ENCODE measurements at regions not wholly inside any gene's neighbourhood (a gene's known extent, or its start where the extent isn't known, plus 50 kb on each side); places are given as distances from the start of the nearest gene placed in this dataset.

DNA sequence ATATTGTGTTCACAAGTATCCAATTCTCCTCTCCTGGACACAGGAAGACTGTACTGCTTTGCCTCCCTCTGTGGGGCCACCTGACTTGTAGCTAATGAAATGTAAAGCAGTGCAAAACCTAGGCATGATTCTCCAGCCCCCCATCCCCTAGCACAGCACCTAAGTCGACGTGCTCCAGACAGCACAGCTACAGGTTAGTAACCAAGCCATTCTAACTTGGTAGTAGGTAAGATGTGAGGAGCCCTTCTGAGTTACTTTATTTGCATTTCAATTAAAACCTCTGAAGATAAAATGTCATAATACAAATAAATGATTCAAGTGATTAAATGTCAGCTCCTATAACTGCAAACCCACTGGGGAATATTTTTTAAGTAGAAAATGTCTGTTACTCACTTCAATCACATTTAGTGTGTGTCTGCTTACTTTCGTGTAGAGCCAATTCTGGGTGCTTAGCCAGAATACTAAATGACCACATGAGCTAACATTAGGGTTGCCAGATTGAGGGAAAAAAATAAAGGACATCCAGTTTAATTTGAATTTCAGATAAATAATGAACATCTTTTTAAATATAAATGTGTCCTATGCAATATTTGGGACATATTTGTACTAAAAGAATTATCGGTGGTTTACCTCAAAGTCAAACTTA lies 64.8 kb upstream of the HIF1A start:
- DNase-seq: no peak
- Histone ChIP-seq H3K27me3 (no peaks in the 10 kb centered on the region), H3K9me3 (no peaks in the 10 kb centered on the region), H3K4me1 (peaks cover 44% of the 10 kb centered on the region), H3K4me3 (ENCODE audit: low read depth, low read length) (no peak overlapping the region), H3K36me3 (no peaks in the 10 kb centered on the region)
- TF ChIP-seq, protein P1, sequence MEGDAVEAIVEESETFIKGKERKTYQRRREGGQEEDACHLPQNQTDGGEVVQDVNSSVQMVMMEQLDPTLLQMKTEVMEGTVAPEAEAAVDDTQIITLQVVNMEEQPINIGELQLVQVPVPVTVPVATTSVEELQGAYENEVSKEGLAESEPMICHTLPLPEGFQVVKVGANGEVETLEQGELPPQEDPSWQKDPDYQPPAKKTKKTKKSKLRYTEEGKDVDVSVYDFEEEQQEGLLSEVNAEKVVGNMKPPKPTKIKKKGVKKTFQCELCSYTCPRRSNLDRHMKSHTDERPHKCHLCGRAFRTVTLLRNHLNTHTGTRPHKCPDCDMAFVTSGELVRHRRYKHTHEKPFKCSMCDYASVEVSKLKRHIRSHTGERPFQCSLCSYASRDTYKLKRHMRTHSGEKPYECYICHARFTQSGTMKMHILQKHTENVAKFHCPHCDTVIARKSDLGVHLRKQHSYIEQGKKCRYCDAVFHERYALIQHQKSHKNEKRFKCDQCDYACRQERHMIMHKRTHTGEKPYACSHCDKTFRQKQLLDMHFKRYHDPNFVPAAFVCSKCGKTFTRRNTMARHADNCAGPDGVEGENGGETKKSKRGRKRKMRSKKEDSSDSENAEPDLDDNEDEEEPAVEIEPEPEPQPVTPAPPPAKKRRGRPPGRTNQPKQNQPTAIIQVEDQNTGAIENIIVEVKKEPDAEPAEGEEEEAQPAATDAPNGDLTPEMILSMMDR (IDR thresholded peaks at IDR 0.05; ENCODE audit: low read depth, low read length): no peak

DNA sequence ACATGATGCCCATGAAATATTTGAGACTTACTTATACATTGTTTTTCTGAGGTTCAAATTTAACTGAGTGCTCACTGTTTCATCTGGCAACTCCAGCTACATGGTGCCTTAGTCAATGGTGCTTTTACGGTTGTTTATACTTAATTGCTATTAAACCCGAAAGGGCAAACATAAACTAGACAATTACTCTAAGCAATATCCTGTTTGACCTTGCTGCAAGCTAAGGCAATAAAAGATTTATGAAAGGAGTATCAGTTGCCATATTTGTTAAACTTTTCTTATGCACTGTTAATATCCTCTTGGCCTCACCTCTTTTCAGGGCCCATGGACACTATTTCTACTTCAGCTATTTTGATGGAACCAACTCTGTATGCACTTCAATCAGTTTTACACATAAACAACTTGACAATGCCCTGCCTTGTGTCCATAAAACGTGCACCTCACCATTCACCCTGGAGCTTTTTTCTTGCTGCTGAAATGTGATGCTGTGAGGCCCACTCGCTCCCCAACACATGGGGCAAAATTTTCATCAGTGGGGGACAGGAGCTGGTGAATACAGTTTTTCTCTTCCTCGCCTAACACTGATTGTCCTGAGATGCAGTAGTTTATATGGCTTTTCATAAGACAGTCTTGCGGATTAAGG lies 64.1 kb upstream of the HIF1A start:
- no peak for DNase-seq

DNA sequence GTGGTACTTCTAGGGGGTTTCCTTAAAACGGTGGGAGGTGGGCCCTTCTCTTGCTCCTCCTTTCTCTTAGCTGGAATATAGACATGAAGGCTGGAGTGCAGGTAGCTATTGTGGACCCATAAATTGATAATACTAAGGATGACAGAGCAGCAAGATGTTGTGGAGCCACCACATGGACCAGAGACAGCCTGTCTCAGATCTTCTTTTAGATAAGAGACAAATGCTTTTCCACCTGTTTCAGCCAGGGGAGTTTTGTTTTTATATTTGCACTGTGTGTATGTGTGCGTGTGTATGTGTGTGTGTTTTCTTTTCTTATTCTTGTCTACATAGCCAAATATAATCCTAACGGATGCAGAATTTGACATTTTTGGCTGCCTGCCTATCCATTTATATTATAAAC lies 62.9 kb upstream of the HIF1A start:
- H3K4me3 ChIP-seq (ENCODE audit: low read depth, low read length): no peak overlapping the region
- no peak for DNase-seq
- no peaks in the 10 kb centered on the region for H3K36me3 ChIP-seq
- H3K4me1 ChIP-seq: peaks cover 39% of the 10 kb centered on the region
- TF ChIP-seq, protein P1 (IDR thresholded peaks at IDR 0.05; ENCODE audit: low read depth, low read length): no peak
- H3K27me3 ChIP-seq: no peaks in the 10 kb centered on the region
- H3K9me3 ChIP-seq: no peaks in the 10 kb centered on the region

More for the DNA sequence above, 64.1 kb upstream of the HIF1A start:
- Histone ChIP-seq H3K36me3 (no peaks in the 10 kb centered on the region), H3K27me3 (no peaks in the 10 kb centered on the region), H3K4me3 (ENCODE audit: low read depth, low read length) (no peak overlapping the region), H3K9me3 (no peaks in the 10 kb centered on the region), H3K4me1 (peaks cover 40% of the 10 kb centered on the region)
- TF ChIP-seq, protein P1 (IDR thresholded peaks at IDR 0.05; ENCODE audit: low read depth, low read length): no peak

DNA sequence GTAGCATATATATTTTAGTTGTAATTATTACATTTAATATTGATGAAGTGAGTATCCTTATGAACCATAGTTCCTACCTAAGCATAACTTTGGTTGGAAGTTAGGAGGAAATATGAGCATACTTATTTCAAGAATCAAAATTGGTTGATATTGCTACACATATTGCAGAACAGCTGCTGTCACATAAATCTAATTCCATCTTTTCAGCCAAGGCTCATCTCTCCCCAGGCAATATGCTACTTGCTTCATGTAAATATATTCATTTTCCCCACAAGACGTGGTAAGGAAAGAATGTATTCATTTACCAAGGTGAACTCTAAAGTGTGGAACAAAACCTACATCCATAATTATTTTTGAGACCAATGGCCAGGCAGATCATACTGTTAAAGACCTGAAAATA lies 62.5 kb upstream of the HIF1A start:
- Histone ChIP-seq H3K36me3 (no peaks in the 10 kb centered on the region), H3K4me3 (ENCODE audit: low read depth, low read length) (no peak overlapping the region)
- no peak for DNase-seq

DNA sequence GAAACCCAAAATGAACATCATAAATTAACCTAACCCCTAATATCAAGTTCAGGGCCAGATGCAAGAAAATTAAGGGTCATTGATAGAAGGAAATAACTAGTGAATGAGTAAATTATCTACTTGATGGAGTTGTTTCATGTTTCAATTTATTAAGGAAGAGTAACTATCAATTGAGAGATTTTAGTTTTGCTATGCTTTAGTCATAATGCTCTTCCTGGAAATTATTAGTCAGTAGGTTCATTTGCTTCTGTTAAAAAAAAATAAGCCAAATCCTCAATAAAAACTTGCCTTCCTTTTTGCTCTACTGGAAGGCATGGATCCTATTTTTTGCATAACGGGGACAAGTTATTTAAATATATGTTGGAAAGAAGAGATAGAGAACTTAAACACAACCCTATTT lies 59.0 kb upstream of the HIF1A start:
- no peaks in the 10 kb centered on the region for H3K9me3 ChIP-seq
- DNase-seq: no peak
- no peaks in the 10 kb centered on the region for H3K27me3 ChIP-seq
- peaks cover 23% of the 10 kb centered on the region for H3K4me1 ChIP-seq
- no peak overlapping the region for H3K4me3 ChIP-seq (ENCODE audit: low read depth, low read length)
- H3K36me3 ChIP-seq: no peaks in the 10 kb centered on the region
- TF ChIP-seq, protein P1 (IDR thresholded peaks at IDR 0.05; ENCODE audit: low read depth, low read length): no peak

More for the DNA sequence above, 62.5 kb upstream of the HIF1A start:
- Histone ChIP-seq H3K4me1 (peaks cover 39% of the 10 kb centered on the region), H3K9me3 (no peaks in the 10 kb centered on the region), H3K27me3 (no peaks in the 10 kb centered on the region)
- TF ChIP-seq, protein P1 (IDR thresholded peaks at IDR 0.05; ENCODE audit: low read depth, low read length): no peak

DNA sequence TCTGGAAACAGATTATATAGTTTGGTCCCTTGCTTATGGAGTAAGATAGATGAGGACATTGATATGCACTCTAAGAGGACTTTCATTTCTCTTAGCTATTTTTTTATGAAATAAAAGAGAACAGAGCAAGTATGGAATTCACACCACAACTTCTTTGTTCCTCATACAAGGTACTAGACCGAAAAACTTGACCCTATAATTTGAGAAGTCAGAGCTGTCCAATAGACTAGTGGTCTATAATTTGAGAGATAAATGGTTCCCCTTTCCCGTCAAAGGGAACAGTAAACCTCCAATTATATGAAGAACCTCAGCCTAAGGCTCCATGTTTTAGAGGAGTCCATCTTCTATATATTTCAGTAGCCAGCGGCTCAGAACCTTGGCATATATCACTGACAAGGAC lies 58.5 kb upstream of the HIF1A start:
- H3K27me3 ChIP-seq: no peaks in the 10 kb centered on the region
- TF ChIP-seq, protein P1 (IDR thresholded peaks at IDR 0.05; ENCODE audit: low read depth, low read length): no peak
- no peaks in the 10 kb centered on the region for H3K36me3 ChIP-seq
- H3K9me3 ChIP-seq: no peaks in the 10 kb centered on the region
- no peak for DNase-seq
- no peak overlapping the region for H3K4me3 ChIP-seq (ENCODE audit: low read depth, low read length)
- peaks cover 25% of the 10 kb centered on the region for H3K4me1 ChIP-seq

Measured in BE2C (cell line).